GM18505 (cell line): ENCODE measurements at regions not wholly inside any gene's neighbourhood (a gene's known extent, or its start where the extent isn't known, plus 50 kb on each side); places are given as distances from the start of the nearest gene placed in this dataset.

Source experiments
- ATAC-seq: cut with Tn5 transposase; IDR thresholded peaks from one replicate; pipeline ENCODE4 v1.9.1; 2021; ENCODE audit not compliant: unreplicated experiment
- POLR2A ChIP-seq: IDR thresholded peaks from 4 replicates; pipeline ENCODE4 v1.6.1; 2011; ENCODE audit warnings: borderline replicate concordance; ENCODE audit not compliant: insufficient read depth, insufficient read length; ENCODE audit errors: extremely low read depth

- no peak for TF ChIP-seq POLR2A
- ATAC-seq = no peak
Observed at GRCh38 chr12:127998988-127999387, 268.0 kb upstream of the TMEM132C start.

- TF ChIP-seq POLR2A = no peak
- no peak for ATAC-seq
Observed at GRCh38 chr12:128004383-128004938, 262.5 kb upstream of the TMEM132C start.

GRCh38 chr12:128007250-128007649 lies 259.7 kb upstream of the TMEM132C start:
- no peak for ATAC-seq
- TF ChIP-seq POLR2A = no peak

- TF ChIP-seq POLR2A = no peak
- ATAC-seq = no peak
Observed at GRCh38 chr12:128008341-128008740, 258.6 kb upstream of the TMEM132C start.

DNA sequence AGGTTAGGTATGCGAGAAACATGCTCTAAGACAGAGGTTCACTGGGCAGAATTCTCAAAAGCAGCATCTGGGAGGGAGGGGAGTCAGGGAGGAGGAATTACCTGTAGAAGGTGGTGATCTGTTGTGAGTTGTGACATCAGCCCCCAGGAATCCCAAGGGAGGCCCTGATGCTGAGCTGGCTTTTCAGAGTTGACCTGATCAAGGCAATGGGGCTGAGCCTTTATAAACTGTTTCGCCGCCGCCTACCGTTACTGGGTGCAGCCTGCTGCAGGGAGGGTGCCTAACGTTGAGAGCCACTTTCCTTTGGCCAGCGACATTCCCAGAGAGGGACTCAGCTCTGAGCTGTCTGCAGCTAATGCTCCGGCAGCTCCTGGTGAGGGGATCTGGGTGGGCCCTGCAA lies 257.9 kb upstream of the TMEM132C start:
- TF ChIP-seq POLR2A = no peak

GRCh38 chr12:128012110-128012509 lies 254.9 kb upstream of the TMEM132C start:
- no peak for ATAC-seq
- TF ChIP-seq POLR2A = no peak

More for the DNA sequence above, 257.9 kb upstream of the TMEM132C start:
- ATAC-seq = no peak

- ATAC-seq = no peak
- TF ChIP-seq POLR2A = no peak
Observed at GRCh38 chr12:128015276-128015675, 251.7 kb upstream of the TMEM132C start.

GRCh38 chr12:128018067-128018466 lies 248.9 kb upstream of the TMEM132C start:
- ATAC-seq = no peak

DNA sequence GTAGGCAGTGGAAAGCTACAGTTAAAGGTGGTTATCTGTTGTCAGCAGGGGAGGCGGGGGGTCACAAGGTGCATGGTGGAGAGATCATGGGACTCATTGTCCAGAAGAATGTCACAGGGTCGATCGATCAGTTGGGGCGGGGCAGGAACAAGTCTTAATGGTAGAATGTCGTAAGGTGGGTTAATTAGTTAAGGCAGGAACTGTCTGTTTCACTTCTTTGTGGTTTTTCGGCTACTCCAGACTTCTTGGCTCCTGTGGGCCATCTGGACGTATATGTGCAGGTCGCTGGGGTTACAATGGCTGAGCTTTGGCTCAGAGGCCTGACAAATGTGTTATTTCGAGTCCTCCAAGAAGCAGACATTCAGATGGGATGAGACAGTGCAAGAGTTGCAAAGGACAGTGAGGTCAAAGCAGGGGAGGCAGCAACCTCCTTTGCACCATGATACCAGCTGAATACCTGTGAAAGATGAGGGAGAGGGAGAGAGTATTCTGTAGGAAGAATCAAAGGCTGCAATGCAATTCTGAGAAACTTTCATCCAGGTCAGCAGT lies 246.9 kb upstream of the TMEM132C start:
- TF ChIP-seq POLR2A = no peak
- no peak for ATAC-seq

More at GRCh38 chr12:128018067-128018466, 248.9 kb upstream of the TMEM132C start:
- no peak for TF ChIP-seq POLR2A

- TF ChIP-seq POLR2A = no peak
- ATAC-seq = no peak
Observed at GRCh38 chr12:128021561-128021960, 245.4 kb upstream of the TMEM132C start.

DNA sequence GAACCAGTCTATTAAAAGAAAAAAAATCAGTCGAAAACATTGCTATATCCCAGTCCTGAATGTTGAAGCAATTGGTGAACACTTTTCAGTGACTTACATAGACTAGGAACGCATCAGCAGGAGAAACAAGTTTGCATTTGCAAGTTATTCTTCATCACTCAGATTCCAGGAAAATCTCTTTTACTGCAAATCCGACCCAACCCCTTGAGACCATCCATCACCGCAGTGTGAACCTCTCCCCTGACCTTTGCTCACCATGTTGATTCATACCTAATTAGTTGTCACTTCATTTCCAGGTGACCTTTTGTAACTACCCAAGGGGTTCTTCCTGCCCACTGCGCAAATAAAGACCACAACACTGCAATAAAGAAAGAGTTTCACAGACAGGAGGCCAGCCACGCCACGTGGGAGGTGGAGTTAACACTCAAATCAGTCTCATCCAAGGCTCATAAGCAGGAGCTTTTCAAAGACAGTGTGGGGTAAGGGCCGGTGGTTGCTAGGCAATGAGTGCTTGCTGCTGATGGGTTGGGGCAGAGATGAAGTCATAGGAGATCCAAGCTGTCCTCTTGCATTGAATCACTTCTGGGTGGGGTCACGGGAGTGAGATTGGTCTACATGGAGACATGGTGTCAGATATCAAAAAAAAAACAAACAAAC lies 241.3 kb upstream of the TMEM132C start:
- no peak for TF ChIP-seq POLR2A
- ATAC-seq = no peak

DNA sequence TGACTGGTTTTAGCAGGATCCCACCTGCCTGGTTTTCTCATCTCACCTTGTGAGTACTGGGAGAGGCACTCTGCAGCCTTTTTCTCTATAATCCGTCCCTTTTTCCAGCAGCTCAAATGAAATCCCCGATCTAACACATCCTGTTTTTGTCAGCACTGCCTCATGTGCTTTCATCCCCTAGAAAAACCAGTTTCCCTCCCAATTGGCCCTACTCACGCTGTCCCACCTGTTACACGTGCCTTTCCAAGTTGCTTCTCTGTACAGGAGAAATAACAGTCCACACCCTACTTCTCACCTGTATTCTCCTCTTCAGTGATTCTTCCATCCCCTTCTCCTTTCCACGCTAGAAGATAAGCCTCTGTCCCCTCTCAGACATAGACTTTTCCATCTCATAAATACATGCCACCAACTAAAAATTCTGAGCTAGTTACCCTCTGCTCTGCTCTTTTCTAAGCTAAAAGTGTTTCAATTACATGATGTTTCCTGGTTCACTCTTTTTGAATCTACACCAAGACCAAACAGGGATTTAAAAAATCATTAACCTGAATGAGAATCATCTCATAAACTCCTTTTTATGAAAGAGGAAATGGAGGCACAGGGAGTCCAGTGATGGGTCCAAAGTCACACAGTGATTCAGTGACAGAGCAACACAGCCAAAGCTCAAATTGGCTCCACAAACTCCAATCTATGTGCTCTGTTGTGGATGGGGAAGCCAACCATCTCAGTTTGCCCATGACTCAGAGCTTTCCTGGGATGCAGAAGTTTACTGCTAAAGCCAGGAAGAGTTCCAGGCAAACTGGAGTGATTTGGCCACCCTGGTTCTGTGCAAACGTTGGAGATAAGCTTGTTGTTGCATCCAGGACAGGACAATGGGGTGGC lies 240.0 kb upstream of the TMEM132C start:
- TF ChIP-seq POLR2A = no peak
- no peak for ATAC-seq

DNA sequence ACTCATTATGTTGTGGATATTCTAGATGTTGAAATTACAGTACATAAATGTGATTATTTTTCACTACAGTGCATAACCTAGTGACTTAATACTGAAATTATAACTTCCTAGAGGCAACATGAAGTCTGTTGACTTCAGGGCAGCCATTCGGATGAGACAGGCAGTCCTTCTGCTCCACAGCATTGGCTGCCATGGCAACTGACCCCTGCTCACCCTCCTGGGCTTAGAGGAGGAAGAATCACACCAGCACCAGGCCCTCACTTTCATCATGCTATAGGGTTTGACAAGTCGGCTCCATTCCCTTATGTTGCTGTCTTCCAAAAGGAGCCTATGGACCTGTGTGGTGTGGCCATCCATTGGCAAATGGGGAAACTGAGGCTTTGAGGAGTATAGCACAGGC lies 233.5 kb upstream of the TMEM132C start:
- TF ChIP-seq POLR2A = no peak
- ATAC-seq = no peak
